SK-N-MC (cell line): ENCODE measurements at regions not wholly inside any gene's neighbourhood (a gene's known extent, or its start where the extent isn't known, plus 50 kb on each side); places are given as distances from the start of the nearest gene placed in this dataset.

Experiments
- DNase-seq: peaks from one replicate; pipeline ENCODE4 v3.0.0-alpha.2; 2011; ENCODE audit warnings: low read depth, low spot score
- H3K27ac ChIP-seq: fragments of 200-600 bp; sonication (generic); 2 replicates; pipeline ENCODE4 v1.5.1; 2016; ENCODE audit warnings: mixed run types
- H3K36me3 ChIP-seq: fragments of 200-600 bp; sonication (generic); 2 replicates; pipeline ENCODE4 v1.6.1; 2017; ENCODE audit warnings: antibody characterized with exemption, low read length, mixed read lengths; ENCODE audit not compliant: insufficient read depth
- H3K4me3 ChIP-seq: fragments of 200-600 bp; sonication (generic); 2 replicates; pipeline ENCODE4 v1.5.1; 2016
- H3K9ac ChIP-seq: fragments of 200-600 bp; sonication (generic); 2 replicates; pipeline ENCODE4 v1.8.0; 2017; ENCODE audit warnings: mixed run types, mixed read lengths; ENCODE audit not compliant: insufficient read length
- H3K9me3 ChIP-seq: fragments of 200-600 bp; sonication (generic); 2 replicates; pipeline ENCODE4 v1.6.1; 2017; ENCODE audit warnings: low read depth, mild to moderate bottlenecking, antibody characterized with exemption, low read length, moderate library complexity, mixed read lengths
- EZH2 ChIP-seq: fragments of 200-600 bp; sonication (generic); IDR thresholded peaks from one replicate; pipeline ENCODE4 v1.6.1; 2017; ENCODE audit warnings: antibody characterized with exemption
- FOXP2 ChIP-seq: optimal IDR thresholded peaks from 2 replicates; pipeline ENCODE3; 2011; ENCODE audit warnings: mild to moderate bottlenecking, moderate library complexity; ENCODE audit not compliant: insufficient read depth; ENCODE audit errors: extremely low read length, control extremely low read depth
- POLR2AphosphoS5 ChIP-seq: IDR thresholded peaks from 2 replicates; pipeline ENCODE4 v1.6.1; 2012; ENCODE audit warnings: mild to moderate bottlenecking, low read depth, low read length, borderline replicate concordance

DNA sequence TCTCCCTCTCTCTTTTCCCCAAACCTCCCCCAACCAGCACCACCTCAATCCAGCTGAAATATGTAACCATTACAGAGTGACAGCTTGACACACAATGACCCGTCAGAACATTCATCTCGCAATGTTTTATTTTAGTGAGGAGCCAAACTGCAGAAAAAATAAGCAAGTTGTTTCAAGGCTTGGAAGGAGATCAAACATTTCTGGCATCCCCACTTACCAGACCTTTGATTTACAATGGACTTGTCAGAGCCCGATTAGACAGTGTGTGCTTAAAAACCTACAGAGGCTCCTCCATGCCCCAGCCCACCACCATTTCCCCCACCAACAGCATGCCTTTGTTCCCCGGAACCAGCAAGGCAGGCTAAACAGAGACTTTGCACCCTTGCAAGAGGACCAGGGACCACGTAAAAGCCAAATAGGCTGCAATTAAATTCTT, 382.8 kb upstream of the ZNF507 start:
- peak overlapping the region; percentile 93 for H3K27ac ChIP-seq
- no peak for TF ChIP-seq POLR2AphosphoS5
- no peak for TF ChIP-seq FOXP2
- no peak for TF ChIP-seq EZH2
- H3K4me3 ChIP-seq, result peak overlapping the region; percentile 35
- no peak overlapping the region for H3K9ac ChIP-seq
- no peaks in the 10 kb centered on the region for H3K36me3 ChIP-seq
- no peaks in the 10 kb centered on the region for H3K9me3 ChIP-seq
- no peak for DNase-seq

DNA sequence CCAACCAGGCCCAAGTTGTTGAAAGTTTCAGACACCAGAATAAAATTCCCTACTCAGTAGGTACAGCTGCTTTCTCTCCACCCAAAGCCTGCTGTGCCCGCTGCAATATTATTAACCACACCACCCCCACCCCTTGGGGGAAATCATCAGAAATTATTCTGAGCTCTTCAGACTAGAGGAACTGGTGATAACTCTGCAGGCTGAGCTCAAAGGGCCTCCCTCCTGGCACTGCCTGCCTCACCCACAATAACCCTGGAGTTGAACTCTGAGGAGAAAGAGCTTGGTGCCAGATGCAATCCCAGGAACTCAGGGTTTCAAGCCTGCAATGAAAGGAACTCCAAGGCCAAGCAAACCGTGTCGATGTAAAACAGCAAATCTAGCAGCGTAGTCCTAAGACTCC, 381.7 kb upstream of the ZNF507 start:
- TF ChIP-seq POLR2AphosphoS5, result no peak
- peak overlapping the region; percentile 93 for H3K27ac ChIP-seq
- H3K9ac ChIP-seq, result no peak overlapping the region

DNA sequence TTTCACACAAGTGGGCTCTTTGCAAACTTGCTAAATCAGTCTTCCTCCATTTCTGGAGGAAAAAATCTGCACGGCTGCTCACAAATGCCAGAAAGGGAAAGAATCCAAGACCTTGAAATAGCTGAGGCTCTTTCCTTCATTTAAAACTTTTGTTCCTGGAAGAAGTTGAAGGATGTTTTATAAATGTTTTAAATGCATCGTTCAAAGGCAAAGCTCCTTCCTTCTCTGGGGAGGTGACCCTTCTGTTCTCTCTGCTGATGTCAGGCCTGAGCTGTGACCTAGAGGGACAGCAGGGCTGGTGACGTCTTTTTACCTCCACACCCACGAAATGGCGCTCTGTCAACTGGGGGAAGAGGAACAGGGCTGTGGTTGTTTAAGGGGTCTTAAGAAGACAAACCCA, 376.4 kb upstream of the ZNF507 start:
- no peak for DNase-seq
- Histone ChIP-seq H3K36me3 (no peaks in the 10 kb centered on the region), H3K9ac (no peak overlapping the region), H3K9me3 (no peaks in the 10 kb centered on the region), H3K27ac (no peak overlapping the region), H3K4me3 (no peak overlapping the region)
- TF ChIP-seq POLR2AphosphoS5, result no peak

More for the DNA sequence above, 381.7 kb upstream of the ZNF507 start:
- Histone ChIP-seq H3K9me3 (no peaks in the 10 kb centered on the region), H3K4me3 (peak overlapping the region; percentile 50), H3K36me3 (no peaks in the 10 kb centered on the region)
- DNase-seq, result peak; percentile 56

DNA sequence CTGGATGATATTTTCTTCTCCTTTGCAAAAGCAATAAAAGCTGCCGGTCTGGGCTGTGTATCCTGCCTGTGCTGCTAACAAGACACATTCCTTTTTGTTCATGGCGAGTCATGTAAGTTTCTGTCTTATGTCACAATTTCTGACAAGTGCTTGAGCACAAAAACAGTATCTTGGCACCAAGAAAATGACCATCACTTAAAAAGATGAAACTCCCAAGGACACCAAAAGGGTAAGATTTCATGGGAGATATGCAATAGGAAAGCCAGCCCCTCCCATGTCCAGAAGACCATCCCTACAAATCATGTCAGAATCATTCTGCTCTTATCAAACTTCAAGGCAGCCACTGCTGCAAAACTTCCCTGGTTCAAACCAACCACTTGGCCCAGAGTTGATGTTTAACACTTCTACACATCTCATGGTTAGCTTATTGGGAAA, 375.4 kb upstream of the ZNF507 start:
- no peaks in the 10 kb centered on the region for H3K36me3 ChIP-seq
- no peak overlapping the region for H3K9ac ChIP-seq
- H3K9me3 ChIP-seq, result no peaks in the 10 kb centered on the region
- no peak overlapping the region for H3K27ac ChIP-seq
- no peak for TF ChIP-seq FOXP2
- TF ChIP-seq EZH2, result no peak
- no peak for TF ChIP-seq POLR2AphosphoS5
- DNase-seq, result no peak
- H3K4me3 ChIP-seq, result no peak overlapping the region

DNA sequence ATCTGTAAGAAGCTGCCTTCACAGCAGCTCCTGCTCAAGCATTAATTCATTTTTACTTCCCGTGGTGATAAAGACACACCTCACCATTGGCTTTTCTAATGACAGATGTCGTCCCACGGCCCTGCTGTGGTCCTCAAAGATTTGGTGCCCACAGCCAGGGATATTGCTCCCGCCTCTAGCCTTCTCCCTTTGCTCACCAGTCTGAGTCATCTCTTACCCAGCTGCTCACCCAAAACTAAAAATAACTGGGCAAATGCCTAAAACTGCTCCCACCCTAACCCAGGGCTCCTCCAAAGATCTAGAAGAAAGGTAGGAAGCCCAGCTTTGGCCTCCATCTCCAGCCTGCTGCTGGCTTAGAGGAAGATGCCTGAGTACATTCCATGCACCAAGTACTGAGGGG, 371.1 kb upstream of the ZNF507 start:
- TF ChIP-seq EZH2 (no peak), POLR2AphosphoS5 (no peak), FOXP2 (no peak)
- Histone ChIP-seq H3K36me3 (no peaks in the 10 kb centered on the region), H3K9me3 (no peaks in the 10 kb centered on the region), H3K4me3 (no peak overlapping the region), H3K9ac (no peak overlapping the region), H3K27ac (no peak overlapping the region)
- DNase-seq, result no peak

DNA sequence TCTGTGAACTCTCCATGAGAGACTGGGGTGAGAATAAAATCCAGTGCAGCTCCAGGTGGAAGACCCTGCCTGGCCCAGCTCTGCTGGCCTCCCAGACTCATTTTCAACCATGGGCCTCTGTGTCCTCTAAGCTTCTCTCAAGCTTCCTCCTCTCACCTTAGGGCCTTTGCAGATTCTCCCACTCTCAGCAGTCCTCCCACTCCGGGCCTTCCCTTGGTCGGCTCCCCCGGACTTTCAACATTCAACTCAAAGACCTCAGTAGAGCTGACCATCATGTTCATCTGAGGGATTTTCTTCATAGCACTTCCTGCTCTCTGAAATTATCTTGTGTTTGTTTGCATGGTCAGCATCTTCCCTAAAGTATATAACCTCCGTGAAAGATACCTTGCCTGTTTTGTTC, 370.5 kb upstream of the ZNF507 start:
- H3K27ac ChIP-seq, result no peak overlapping the region
- no peak for DNase-seq
- TF ChIP-seq EZH2 (no peak), FOXP2 (no peak), POLR2AphosphoS5 (no peak)
- H3K4me3 ChIP-seq, result no peak overlapping the region
- H3K9me3 ChIP-seq, result no peaks in the 10 kb centered on the region
- no peak overlapping the region for H3K9ac ChIP-seq
- no peaks in the 10 kb centered on the region for H3K36me3 ChIP-seq

DNA sequence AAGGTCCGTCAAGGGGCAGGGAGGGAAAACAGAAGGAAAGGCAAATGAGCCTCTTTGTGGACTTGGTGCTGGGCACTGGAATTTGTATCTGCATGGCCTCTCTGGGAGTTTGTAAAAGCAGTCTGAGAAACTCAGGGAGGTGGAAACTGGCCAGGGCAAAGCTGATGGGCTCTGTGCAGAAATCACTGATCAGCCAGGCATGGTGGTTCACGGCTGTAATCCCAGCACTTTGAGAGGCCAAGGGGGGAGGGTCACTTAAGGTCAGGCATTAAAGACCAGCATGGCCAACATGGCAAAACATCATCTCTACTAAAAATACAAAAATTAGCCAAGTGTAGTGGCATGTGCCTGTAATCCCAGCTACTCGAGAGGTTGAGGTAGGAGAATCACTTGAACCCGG, 369.9 kb upstream of the ZNF507 start:
- Histone ChIP-seq H3K27ac (no peak overlapping the region), H3K36me3 (no peaks in the 10 kb centered on the region), H3K9me3 (no peaks in the 10 kb centered on the region), H3K4me3 (no peak overlapping the region), H3K9ac (no peak overlapping the region)
- TF ChIP-seq EZH2, result no peak
- no peak for TF ChIP-seq FOXP2
- TF ChIP-seq POLR2AphosphoS5, result no peak
- DNase-seq, result no peak

DNA sequence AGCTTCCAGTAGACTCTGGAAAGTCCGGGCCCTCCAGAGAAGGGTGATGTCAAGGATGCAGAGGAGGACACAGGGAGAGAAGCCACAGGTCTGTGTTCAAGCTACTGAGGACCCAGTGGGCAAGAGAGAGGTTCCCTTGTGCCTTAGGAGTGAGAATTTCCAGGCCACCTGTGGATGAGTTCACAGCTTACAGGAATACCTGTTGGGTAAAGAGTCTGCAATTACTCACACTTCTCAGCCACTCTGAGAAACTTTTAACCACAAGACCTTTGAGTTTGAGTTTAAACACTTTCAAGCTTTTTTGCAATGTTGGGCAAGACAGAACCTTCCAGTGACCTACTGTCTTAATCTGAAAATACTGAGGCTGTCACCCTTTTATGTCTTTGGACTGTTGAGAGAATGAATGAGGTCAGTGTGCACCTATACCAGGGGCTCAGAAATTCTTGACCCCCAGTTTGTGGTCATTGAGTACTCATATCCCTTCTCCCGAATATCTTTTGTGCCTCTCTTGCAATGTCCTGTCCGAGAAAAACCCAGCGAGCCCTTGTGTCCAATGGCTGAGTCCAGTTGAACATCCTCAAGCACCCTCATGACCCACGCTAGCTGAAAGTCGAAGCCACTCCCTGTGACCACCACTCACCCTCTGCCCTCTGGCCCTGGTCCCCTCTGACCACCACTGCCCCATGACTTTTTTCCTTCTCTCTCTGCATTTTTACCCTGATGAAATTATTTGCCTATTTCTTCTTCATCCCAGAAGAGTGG, 368.5 kb upstream of the ZNF507 start:
- H3K9me3 ChIP-seq, result no peaks in the 10 kb centered on the region
- H3K9ac ChIP-seq, result no peak overlapping the region
- H3K36me3 ChIP-seq, result no peaks in the 10 kb centered on the region
- no peak for TF ChIP-seq EZH2
- no peak for TF ChIP-seq POLR2AphosphoS5
- no peak for TF ChIP-seq FOXP2
- no peak for DNase-seq
- no peak overlapping the region for H3K27ac ChIP-seq
- H3K4me3 ChIP-seq, result no peak overlapping the region

DNA sequence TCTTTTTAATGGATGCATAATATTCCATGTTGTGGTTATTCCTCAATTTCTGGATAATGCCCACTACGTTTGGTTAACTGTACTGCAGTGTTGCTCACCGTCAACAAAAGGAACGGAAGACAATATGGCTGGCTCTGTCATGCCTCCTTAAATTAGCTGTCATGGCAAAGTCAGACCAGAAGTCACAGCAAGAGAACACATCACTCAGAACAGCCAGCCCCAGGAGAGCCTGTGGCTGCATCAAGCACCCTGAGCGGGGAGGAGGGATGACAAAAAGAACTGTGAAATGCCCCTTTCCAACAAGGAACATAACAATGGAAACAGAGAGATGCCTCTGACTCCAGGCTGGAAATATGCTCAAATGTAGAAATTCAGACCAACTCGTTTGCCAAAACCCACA, 366.0 kb upstream of the ZNF507 start:
- Histone ChIP-seq H3K4me3 (no peak overlapping the region), H3K9ac (no peak overlapping the region), H3K36me3 (no peaks in the 10 kb centered on the region), H3K27ac (no peak overlapping the region), H3K9me3 (no peaks in the 10 kb centered on the region)
- no peak for TF ChIP-seq EZH2
- no peak for TF ChIP-seq FOXP2
- no peak for TF ChIP-seq POLR2AphosphoS5
- no peak for DNase-seq
